NB4 (cell line): ENCODE measurements at regions not wholly inside any gene's neighbourhood (a gene's known extent, or its start where the extent isn't known, plus 50 kb on each side); places are given as distances from the start of the nearest gene placed in this dataset.

Experiments
- DNase-seq: peaks from one replicate; pipeline ENCODE4 v3.0.0; 2010; ENCODE audit warnings: low read depth
- H3K4me3 ChIP-seq: one replicate; pipeline ENCODE4 v1.5.1; 2011; ENCODE audit warnings: mild to moderate bottlenecking, low read depth, low read length, moderate library complexity
- CTCF ChIP-seq: IDR thresholded peaks from one replicate; pipeline ENCODE4 v1.5.1; 2012; ENCODE audit warnings: low read depth, low read length
- MAX ChIP-seq: IDR thresholded peaks from 2 replicates; pipeline ENCODE4 v1.6.1; 2011; ENCODE audit warnings: low read depth, low read length
- MYC ChIP-seq: IDR thresholded peaks from 2 replicates; pipeline ENCODE4 v1.6.1; 2011; ENCODE audit warnings: low read depth, low read length
- POLR2A ChIP-seq: IDR thresholded peaks from 2 replicates; pipeline ENCODE4 v1.6.1; 2011; ENCODE audit warnings: mild to moderate bottlenecking; ENCODE audit not compliant: insufficient read length; ENCODE audit errors: extremely low read depth

GRCh38 chr18:67308819-67309218, 207.7 kb downstream of the DSEL start:
- DNase-seq = no peak
- TF ChIP-seq CTCF (no peak), MAX (no peak), MYC (no peak), POLR2A (no peak)
- no peak overlapping the region for H3K4me3 ChIP-seq

GRCh38 chr18:67305466-67305865, 211.1 kb downstream of the DSEL start:
- H3K4me3 ChIP-seq = no peak overlapping the region
- TF ChIP-seq MAX (no peak), POLR2A (no peak), CTCF (no peak), MYC (no peak)
- DNase-seq = no peak

- DNase-seq = no peak
- TF ChIP-seq CTCF (no peak), MAX (no peak), MYC (no peak), POLR2A (no peak)
- H3K4me3 ChIP-seq = no peak overlapping the region
Measured at GRCh38 chr18:67302043-67302442, 214.5 kb downstream of the DSEL start.

- no peak for DNase-seq
- TF ChIP-seq CTCF = no peak
- TF ChIP-seq MYC = no peak
- TF ChIP-seq MAX = no peak
- no peak for TF ChIP-seq POLR2A
Measured at GRCh38 chr18:67301592-67301991, 214.9 kb downstream of the DSEL start.

GRCh38 chr18:67300498-67300897, 216.0 kb downstream of the DSEL start:
- H3K4me3 ChIP-seq = no peak overlapping the region
- no peak for TF ChIP-seq POLR2A
- TF ChIP-seq CTCF = no peak
- TF ChIP-seq MYC = no peak
- no peak for TF ChIP-seq MAX
- DNase-seq = peak; percentile 45

More at GRCh38 chr18:67301592-67301991, 214.9 kb downstream of the DSEL start:
- H3K4me3 ChIP-seq = no peak overlapping the region

- H3K4me3 ChIP-seq = no peak overlapping the region
- TF ChIP-seq MYC (no peak), MAX (no peak), POLR2A (no peak), CTCF (no peak)
- DNase-seq = no peak
Measured at GRCh38 chr18:67292814-67293213, 223.7 kb downstream of the DSEL start.
